Fibroblast of skin of abdomen (primary cell): ENCODE measurements at regions not wholly inside any gene's neighbourhood (a gene's known extent, or its start where the extent isn't known, plus 50 kb on each side); places are given as distances from the start of the nearest gene placed in this dataset.

Experiments used
- DNase-seq: peaks from one replicate; pipeline ENCODE4 v3.0.0-alpha.2; 2013

- DNase-seq: no peak
Measured at GRCh38 chrX:27924718-27925117, 56.5 kb downstream of the DCAF8L1 start.

GRCh38 chrX:27924261-27924660 lies 57.0 kb downstream of the DCAF8L1 start:
- peak; percentile 15 for DNase-seq

GRCh38 chrX:27918799-27919198 lies 62.5 kb downstream of the DCAF8L1 start:
- DNase-seq: no peak

GRCh38 chrX:27917713-27918500 lies 63.3 kb downstream of the DCAF8L1 start:
- DNase-seq: no peak

GRCh38 chrX:27915617-27916016 lies 65.6 kb downstream of the DCAF8L1 start:
- peak; percentile 28 for DNase-seq

GRCh38 chrX:27910412-27910811 lies 70.8 kb downstream of the DCAF8L1 start:
- no peak for DNase-seq

DNA sequence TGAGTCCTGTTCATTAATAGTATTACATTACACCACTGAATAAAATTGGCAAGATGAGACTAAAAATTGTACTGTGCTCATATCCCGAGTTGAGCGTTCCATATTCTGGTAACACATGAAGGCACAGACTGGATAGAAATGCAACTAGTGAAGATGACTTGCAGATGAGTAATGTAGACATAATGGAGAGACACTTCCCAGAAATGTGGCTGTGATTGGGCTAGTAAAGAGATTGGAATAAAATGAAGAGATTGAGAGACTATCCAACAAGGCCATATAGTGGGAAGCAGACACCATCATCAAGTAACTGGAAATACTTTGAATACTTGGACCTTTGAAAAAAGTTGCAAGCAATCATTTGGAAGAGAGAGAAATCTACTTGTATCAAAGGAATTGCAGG lies 77.3 kb downstream of the DCAF8L1 start:
- peak; percentile 56 for DNase-seq

- DNase-seq: no peak
Measured at GRCh38 chrX:27893871-27894270, 86.1 kb downstream of the MAGEB10 start.

- DNase-seq: no peak
Measured at GRCh38 chrX:27893211-27893610, 85.4 kb downstream of the MAGEB10 start.

GRCh38 chrX:27890611-27891010 lies 82.8 kb downstream of the MAGEB10 start:
- DNase-seq: peak; percentile 76

DNA sequence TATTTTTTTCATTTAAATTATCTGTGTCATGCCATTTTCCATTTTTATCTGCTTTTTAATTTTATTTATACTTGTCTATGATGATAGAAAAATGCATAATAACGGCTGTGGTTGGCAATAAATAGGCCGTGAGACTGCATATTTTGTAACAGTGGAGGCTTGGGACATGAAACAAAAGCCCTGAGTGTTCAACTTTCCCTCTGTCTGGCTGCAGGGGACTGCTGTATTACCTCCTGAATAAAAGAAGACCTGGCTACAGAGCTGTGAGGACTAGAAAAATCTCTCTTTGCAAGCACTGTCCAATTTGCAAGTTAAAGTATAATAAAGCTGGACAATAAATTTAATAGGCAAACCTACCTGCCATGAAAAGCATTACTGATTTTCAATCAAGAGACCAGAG lies 82.1 kb downstream of the MAGEB10 start:
- DNase-seq: no peak

GRCh38 chrX:27884654-27885053 lies 76.9 kb downstream of the MAGEB10 start:
- no peak for DNase-seq

DNA sequence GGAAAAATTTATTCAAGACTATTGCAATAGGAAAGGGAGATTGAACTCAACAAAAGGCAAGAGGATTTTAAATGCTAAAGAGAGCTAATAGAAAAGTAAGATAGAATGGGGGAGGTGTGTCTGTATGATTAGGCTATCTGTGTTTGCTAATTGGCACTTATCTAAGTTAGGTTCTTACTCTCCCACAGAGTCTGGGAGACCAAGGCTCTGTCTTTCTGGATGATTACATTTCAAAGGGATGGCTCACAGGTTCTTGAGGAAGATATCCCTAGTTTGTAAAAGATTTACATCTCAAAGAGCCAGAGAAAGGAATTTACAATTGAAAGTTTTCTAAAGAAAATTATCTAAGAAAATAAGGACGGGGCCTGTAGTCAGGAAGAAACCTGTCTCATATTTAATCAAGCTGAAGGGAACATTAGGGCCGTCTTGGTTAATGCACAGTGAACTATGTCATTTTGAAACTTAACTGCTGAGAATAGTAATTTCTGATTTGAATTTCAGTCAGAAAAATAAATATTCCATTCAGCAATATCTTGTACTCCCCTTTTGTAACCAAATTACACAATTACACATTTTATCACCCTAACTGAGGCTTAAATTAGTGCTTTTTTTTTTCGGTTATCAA lies 75.8 kb downstream of the MAGEB10 start:
- DNase-seq: no peak

- no peak for DNase-seq
Measured at GRCh38 chrX:27882695-27883094, 74.9 kb downstream of the MAGEB10 start.

DNA sequence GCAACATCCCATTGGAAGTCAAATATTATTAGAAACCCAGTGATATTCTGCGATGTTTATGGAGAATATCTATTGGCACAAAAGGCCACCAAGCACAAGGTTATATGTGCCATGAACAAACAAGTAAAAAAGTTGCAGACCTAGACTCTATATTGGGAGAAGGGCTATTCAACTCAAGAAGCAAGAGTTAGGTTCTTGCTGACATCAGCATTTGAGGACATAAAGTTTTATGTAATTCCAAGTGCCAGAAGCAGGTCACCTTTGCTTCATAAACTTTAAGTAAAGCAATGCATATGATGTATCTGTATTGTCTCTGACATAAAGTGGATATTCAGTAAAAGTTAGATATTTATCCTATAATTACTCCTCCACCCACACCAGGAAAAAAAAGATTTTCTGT lies 71.1 kb downstream of the MAGEB10 start:
- DNase-seq: no peak
